Hepatocyte (in vitro differentiated cells): ENCODE measurements at regions not wholly inside any gene's neighbourhood (a gene's known extent, or its start where the extent isn't known, plus 50 kb on each side); places are given as distances from the start of the nearest gene placed in this dataset.

Source experiments
- CTCF ChIP-seq: fragments of 200-600 bp; sonication (generic); IDR thresholded peaks from 2 replicates; pipeline ENCODE4 v1.5.1; 2016; ENCODE audit warnings: antibody characterized with exemption, mild to moderate bottlenecking; ENCODE audit not compliant: poor library complexity
- EZH2phosphoT487 ChIP-seq: fragments of 200-600 bp; sonication (generic); IDR thresholded peaks from one replicate; pipeline ENCODE4 v1.6.1; 2018; ENCODE audit warnings: antibody characterized with exemption, mild to moderate bottlenecking, low read depth, moderate library complexity; ENCODE audit not compliant: unreplicated experiment, severe bottlenecking

- no peak for TF ChIP-seq CTCF
- TF ChIP-seq EZH2phosphoT487: no peak
These were observed 260.3 kb upstream of the TENM3 start for GRCh38 chr4:181982856-181983255.
